Activated CD4-positive, alpha-beta T cell treated with anti-CD3 and anti-CD28 coated beads, Interleukin-2, amount 50 U/mL, for 16 hours (primary cell): ENCODE measurements at regions not wholly inside any gene's neighbourhood (a gene's known extent, or its start where the extent isn't known, plus 50 kb on each side); places are given as distances from the start of the nearest gene placed in this dataset.

Source experiments
- DNase-seq: peaks from one replicate; pipeline ENCODE4 v3.0.0-alpha.2; 2020

DNA sequence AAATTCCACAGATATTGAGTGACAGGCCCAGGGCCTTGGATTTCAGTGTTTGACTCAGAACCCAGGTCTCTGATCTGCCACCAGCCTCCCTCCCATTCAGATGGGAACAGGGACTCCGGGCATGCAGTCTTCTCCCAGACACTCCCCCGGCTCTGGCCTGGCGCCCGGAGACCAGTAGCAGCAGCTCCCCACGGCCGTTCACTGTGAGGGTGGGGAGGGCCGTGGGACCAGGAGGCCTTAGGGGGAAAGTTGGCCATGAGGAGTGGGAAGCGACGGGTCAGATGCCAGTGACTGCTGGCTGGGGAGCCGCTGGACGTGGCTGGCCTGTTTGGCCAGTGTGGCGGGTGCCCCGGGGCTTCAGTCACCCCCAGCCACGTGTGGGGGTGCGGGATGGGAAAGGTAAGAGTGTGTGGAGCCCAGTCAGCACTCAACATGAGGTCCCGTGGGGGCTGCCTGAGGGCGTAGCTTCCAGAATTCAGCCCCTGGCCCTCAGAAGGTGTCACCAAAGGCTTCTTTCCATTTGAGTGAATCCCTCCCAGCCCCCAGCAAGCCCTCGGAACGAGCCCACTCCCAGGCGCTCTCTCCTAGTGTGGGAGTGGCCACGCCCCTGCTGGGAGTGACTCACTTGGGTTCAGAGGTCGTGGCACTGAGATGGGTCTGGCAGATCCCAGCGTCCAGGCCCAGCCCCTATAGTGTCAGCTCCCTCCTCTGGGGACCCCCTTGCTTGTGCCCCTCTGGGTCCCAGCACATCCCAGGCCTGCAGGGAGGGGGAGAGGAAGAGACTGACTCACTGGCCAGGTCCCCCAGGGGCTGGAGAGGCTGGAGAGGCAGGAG, 309.4 kb downstream of the SEC14L1 start:
- peak; percentile 77 for DNase-seq

DNA sequence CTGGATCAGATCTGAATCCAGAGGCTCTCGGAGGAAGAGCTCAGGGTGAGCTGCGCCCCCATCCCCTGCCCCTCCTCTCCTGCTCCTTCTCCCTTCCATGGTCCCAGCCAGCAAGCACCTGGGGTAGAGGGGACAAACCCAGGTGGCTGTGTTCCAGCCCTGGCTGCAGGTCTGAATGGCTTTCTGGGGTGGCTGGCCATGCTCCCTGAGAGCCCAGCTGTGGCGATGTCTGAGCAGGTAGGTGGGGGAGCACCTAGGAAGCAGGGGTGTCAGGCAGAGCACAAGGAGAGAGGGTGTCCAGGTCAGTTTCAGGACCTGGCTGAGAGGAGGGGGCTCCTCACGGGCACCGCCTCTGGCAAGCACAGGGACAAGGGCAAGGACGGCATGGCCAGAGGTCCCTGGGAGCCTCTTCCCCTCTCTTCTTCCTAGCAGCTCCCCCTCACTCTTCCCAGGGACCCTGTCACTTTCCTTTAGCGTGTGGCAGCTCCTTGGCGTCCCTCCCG, 310.0 kb downstream of the SEC14L1 start:
- DNase-seq, result no peak

DNA sequence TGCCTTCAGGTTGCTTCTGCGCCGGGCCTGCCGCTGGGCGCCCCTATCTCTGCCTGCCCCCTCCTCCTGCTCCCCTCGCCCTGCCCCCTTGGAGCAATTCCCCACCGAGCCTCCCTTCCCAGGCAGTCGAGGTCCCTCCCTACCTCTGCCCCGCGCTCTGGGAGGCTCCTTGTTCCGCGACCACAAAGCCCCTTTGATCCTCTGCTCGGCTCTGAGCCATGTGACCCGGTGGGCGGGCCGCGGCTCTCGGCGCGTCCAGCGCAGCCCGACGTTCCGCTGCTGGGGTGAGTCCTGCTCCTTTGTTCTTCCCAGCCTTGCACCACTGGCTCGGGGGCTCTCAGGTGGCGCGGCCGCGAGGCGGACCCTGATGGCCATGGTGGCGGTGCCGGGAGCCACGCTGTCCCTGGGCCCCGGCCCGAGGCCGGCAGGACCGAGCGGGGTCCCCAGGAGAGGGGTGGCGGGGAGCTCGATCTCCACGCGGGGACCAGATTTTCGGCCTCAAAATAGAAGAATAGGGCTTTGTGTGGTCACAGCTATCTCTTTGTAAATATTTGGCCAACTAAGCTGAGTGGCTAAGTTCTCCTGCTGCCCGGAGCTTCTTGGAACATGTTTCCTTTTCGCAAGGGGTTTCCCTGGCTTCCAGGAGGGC, 310.6 kb downstream of the SEC14L1 start:
- DNase-seq, result peak; percentile 81

DNA sequence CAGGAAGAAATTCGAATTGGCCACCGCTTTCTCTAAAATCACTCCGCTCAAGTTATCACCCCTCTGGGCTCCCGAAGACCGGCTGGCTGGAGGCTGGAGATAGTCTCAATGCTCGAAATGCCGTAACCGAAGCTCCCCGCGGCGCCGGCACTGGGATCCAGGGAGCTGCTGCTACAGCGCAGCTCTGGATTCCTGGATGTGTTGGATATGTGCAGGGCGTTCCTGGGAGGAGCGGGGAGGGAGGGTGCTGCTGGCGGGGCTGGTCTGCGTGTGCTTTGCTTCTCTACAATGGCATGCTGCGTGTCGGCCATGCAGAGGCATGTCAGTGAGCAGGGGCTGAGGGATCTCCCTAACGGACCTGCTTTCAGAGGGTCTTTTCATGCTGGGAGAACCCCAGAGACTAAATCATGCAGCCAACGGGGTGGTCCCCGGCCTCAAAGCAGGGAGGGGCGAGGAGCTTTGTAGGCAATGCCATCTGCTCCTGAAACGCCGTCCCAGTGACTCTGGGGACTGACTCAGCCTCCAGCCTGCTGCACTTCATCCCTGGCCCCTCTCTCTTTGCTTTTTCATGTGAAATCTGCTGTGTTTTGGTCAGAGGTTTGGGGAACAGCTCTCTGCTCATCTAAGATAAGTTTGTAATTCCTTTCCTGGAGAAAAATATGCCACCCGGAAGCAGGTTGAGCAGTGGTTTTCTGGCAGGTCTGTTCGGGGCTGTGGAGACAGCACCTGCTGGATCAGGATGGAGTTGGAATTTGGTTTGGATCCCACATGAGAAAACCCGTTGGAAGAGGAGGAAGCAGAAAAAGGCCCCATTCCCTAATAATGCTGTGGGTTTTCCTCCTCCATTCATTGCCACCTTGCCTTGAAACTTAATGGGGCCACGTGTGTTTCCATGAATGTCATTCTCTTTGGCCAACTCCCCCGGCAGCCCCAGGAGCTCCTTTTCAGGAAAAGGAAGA, 311.4 kb downstream of the SEC14L1 start:
- no peak for DNase-seq

DNA sequence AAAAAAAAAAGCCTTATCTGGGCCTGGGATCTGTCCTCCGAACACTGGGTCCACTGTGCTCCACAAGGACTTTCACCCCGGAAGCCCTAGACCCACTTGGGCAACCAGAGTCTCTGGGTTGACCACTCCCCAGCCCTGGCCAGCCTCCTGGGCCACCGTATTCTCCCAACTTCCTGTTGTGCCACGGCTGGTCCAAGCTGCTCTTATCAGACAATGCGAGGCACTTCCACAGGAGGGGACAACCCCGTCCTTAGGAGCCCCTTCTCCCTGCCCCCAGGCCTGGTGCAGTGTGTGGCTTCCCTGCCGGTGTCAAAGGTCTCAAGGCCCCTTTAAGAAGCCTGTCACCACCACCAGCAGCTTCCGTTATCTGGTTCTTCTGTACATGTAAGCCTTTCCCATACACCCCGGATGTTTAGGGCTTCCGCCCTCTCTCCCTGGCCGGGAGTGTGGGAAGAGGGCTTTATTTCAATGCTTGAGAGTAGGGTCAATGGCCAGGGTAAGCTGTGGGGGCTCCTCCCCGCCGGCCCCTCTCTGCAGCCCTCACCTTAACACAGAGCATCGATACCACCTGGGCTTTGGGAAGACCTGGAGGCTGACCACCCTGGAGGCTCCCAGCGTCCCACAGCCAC, 313.0 kb downstream of the SEC14L1 start:
- DNase-seq, result peak; percentile 82

DNA sequence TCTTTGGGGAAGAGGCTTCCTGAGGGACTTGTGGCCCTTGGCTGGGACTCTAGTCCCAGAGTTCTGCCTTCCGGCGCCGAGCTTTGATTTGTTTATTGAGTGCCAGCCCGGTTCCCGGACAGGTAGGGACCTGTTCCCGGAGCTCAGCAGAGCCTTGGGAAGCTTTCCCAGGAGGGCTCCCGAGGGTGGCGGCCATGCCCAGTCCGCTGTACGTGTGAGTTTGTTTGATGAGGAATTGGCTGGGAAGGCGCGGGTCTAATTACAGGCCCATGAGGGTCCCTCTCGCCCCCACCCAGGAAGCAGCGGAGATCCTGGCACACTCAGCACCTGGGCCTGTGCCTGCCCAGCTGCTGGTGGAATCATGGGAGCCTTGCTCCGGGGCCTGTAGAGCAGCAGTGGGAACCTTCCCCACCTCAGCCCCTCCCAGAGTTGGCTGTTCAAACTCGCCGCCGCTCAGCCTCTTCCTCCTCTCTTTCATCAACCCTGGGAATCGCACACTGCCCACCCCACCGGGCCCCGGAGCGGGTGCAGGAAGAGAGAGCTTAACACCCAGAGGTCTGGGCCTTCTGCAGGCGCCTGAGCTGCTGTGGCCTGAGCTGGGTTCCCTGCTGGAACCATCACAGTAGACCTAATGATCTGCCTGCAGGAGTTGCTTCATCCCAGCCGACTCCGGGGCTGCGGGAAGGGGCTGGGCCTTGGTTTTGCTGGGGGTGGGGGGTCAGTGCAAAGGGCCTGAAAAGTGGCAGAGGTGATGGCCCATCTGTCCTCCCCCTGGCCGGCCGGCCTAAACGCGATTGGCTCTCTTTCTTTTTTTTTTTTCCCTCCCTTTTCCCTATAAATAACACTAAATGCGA, 313.7 kb downstream of the SEC14L1 start:
- DNase-seq, result no peak

DNA sequence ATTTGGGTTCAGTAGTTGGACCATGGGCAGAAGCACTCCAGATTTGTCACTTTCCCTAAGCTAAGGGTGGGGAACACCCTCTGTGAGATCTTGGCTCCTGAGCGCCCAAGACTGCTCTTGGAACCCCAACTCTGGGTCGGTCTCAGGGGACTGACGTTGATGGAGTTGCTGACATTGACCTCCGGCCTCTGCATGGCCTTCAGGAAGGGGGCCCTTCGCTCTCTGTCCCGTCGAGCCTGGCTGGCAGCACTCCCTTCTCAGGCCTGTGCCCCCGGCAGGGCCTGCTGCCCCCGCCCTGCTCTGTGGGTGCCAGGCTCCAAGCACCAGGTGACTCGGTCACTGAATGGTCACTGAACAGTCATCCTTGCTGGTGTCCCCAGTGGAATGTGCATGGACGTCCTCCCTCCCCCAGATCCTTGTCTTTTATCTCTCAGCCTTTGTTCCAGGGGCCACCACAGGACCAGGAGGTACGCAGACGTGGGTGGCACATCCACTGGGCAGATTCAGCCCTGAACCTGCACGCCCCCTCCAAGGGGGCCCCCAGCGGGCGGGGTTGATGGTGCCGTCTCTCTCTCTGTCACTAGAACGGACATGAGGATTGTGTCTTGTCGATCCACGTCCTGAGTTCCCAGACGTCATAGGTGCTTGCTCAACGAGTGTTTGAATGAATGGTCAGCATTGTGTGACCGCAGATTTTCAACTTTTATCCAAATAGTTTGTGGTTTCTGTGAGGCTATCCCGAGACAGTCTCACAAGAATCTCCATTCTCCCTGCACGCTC, 314.5 kb downstream of the SEC14L1 start:
- DNase-seq, result peak; percentile 62

DNA sequence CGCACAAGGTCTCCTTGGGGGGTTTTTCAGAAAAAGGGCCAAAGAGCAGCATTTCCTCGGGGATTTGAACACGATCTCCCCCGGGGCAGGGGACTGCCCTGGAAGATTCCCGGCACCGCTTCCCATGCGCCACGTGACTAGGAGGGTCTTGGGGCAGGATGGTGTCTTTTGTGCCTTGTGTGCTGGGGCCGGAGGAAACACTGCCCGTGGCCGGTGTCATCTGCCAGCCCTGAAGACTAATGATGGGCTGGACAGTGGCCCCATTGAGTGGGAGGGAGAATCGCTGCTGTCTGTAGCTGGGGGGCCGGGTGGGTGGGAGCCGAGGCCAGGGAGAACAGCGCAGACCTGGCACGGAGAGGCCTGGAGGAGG, 315.1 kb downstream of the SEC14L1 start:
- DNase-seq, result no peak

DNA sequence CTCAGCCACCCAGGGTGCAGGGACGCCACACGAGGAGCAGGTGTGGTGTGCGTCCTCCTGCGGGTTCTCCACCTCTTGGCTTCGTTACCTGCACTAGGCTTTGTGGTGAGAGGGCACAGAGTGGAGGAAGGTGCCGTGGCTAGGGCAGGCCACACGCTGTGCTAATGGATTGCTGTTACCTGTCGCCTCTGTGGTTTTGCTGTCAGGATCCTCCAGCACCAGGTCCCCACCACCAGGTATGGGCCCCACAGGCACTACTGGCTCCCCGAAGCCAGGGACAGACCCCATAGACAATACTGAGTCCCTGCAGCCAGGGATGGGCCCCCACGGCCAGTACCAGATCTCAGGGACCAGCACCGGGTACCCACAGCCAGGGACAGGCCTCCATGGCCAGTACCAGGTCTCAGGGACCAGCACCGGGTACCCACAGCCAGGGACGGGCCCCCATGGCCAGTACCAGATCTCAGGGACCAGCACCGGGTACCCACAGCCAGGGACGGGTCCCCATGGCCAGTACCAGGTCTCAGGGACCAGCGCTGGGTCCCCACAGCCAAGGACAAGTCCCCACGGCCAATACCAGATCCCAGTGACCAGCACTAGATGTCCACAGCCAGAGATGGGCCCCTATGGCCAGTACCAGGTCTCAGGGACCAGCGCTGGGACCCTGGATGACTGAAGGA, 315.6 kb downstream of the SEC14L1 start:
- DNase-seq, result no peak

DNA sequence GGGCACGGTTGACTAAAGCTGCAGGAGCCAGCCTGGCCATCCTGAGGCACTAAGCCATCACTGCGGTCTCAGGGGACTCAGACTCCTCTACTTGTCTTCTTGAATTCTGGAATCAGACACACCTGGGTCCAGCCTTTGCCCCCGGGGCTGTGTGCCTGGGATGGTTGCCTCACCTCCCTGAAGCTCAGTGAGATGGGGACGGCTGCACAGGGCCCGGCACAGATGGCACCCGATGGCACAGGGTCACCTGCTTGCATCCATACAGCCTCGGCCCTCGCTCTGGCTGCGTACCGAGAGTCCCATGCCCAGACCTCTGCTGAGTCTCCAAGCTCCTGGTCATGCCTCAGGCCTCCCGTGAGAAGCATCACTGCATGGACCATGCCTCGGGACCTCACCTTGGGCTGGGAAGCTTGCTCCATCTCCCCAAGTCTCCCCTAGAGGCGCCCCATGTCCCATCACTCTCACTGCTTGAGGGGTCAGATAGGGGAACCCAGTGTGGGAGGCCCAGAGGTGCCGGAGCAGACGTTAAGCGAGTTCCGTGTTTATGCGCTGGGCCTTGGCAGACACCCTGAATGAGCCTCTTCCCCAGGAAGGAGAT, 316.3 kb downstream of the SEC14L1 start:
- DNase-seq, result peak; percentile 61

DNA sequence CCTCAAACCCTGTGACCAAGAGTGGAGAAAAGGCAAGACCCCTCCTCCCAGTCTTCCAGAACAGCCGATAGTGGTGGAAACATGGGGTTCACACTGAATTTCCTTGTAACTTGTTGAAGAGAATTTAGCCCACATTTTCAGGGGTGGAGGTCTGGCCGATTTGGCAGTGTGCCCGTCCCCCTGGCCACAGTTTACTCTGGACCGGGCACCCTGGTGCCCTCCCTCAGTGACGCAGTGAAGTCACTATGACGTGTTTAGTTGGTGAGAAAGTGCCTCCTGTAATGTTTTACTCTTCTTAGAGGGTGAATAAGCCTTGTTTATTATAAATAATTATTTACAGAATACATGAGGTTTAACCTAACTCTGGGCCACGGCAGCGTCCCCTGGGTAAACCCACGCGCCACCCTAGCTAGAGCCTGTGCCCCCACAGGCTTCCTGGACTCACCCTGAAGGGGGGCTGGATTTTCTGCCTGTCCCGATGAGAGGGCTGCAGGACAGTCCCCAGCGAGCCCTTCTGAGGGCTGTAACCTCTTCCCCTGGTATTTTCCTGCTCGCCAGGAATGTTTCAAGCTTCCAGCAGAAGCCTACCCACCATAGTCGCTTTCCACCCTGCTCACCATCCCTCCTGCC, 316.9 kb downstream of the SEC14L1 start:
- DNase-seq, result no peak

DNA sequence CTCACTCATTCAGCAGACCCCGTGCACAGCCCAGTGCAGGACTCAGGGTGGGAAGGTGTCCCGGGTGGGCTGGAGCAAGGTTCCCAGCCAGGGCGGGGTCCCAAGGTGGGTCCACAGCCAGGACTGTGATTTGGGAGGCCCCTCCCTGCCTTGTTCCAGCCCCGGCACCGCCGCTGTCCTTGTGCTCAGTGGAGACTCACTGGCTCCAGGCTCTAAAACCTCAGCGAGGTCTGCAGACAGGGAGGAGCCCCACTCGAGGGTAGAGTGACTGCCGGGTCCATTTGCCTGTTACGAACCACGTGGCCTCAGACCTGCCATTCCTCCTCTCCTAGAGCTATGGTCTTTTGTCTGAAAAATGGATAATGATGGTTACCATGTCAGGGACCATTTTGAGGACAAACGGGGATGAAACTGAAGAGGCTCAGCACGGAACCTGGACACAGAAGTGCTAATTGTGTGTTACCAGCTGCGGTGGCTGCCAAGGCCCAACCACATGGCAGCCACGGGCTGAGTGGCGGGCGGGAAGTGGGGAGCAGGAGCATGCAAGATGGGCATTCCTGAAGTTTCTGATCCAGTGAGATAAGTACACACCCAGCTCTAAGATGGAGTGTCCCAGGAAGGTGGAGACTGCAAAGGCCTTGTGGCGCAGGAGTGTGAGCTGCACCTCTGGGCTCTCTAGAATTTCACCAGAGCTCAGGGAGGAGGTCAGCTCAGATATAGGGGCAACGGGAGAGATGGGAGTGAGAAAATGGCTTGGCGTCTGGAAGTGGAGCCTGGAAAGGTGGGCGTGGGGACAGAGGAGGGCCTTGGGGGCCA, 317.6 kb downstream of the SEC14L1 start:
- DNase-seq, result peak; percentile 65

DNA sequence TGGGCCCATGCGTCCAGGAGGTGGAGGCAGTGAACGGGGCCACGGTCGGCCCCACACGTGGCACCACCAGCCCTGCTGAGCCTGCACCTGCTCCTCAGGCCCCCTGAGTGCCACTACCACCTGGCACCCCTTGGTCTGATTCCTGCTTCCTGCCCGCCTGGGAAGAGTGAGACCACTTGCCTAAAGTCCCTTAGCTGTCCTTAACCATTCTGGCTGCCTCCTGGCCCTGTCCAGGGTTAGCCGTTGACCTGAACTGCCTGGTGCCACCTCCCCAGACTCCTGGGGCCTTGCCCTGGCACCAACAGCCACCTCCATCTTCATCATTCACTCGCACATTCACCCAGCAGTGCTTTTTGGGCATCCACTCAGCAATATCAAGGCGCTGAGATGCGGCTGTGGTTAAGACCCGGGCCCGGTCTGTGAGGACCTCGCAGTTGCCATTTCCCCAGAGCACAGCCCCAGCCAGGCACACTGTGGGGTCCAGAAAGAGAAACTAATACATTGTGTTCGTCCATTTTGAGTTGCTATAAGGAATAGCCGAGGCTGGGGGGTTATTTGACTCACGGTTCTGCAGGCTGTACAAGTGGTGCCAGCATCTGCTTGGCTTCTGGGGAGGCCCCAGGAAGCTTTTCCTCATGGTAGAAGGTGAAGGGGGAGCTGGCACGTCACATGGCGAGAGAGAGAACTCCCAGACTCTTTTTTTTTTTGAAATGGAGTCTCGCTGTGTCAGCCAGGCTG, 318.4 kb downstream of the SEC14L1 start:
- no peak for DNase-seq

DNA sequence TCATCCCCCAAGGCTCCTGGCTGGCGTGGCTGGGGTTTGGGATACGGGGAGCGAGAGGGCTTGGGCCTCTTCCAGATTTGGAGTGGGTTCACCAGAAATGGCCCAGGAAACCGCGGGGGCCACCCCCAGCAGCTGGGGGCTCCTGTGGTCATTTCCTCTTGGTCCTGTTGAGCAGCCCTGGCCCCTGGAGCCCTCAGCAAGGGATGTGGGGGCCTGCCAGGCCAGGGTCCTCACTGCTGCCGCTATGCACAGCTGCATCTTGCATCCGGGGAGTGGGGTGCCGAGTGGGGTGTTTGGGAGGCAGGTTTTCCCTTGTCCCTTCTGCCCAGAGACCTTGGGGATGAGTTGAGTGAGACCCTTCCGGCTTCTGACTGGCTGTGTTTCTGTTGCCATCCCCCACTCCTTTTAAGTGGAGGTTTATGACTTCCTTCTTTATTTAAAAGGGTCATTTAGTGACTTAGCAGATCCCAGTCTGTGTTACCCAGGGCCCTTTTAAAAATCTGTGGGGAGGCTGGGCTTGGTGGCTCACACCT, 319.8 kb downstream of the SEC14L1 start:
- DNase-seq, result peak; percentile 68

DNA sequence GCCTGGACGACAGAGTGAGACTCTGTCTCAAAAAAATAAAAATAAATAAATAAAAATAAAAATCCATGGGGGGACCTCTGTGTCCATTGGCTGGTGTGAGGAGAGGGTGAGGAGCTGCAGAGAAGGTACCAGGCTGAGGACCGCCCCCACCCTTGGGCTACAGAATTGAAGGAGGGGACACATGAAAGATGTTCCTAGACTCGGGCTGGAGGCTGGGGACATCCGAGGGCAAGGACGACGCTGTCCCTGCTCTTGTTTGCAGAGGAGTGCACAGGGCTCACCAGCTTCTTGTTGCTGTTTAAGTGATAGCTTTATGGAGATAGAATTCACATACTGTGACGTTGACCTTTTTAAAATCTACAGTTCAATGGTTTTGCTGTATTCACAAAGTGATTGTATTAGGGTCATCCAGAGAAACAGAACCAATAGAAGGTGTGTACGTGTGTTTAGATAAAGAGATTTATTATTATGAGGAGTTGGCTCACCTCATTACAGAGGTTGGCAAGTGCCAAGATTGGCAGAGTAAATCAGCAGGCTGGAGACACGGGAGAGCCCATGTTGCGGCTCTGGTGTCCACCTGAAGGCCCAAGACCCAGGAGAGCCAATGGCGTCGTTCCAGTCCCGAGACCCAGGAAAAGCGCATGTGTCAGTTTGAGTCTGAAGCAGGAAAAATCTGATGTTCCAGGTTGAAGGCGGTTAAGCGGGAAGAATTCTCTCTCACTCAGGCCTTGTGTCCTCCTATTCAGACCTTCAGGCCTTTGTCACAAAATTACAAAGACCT, 320.7 kb downstream of the SEC14L1 start:
- no peak for DNase-seq

DNA sequence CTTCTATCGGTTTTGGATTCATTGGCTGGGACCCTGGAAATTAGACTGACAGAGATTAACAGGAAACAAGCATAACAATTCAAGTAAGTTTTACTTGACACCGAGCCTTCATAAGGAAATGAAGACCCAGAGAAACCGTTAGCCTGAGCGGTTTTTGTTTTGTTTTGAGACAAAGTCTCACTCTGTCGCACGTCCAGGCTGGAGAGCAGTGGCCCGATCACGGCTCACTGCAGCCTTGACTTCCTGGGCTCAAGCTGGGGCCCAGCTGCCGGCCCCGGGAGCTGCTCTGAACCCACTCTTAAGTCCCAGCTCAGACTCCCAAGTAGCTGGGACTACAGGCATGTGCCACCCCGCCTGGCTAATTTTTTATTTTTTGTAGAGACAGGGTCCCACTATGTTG, 321.3 kb downstream of the SEC14L1 start:
- DNase-seq, result peak; percentile 87
